BJ (cell line): ENCODE measurements at regions not wholly inside any gene's neighbourhood (a gene's known extent, or its start where the extent isn't known, plus 50 kb on each side); places are given as distances from the start of the nearest gene placed in this dataset.

Experiments
- CTCF ChIA-PET: fragments of 350-600 bp; formaldehyde crosslinking; extraction: SDS; loops from one replicate; lab custom pipeline; 2021; ENCODE audit warnings: antibody characterized with exemption, inconsistent platforms; lab: Yijun Ruan, JAX
- POLR2A ChIA-PET: fragments of 300-600 bp; sonication (Branson Sonifier 250); formaldehyde crosslinking; extraction: SDS; loops from one replicate; lab custom pipeline; 2021; ENCODE audit warnings: antibody characterized with exemption; lab: Charles Lee
- DNase-seq: peaks from one replicate; pipeline ENCODE4 v3.0.0-alpha.2; 2011; ENCODE audit warnings: low read depth
- H3K27me3 ChIP-seq: 2 replicates; pipeline ENCODE4 v1.6.0; 2011; ENCODE audit warnings: low read length; ENCODE audit not compliant: control insufficient read depth, insufficient read depth
- H3K36me3 ChIP-seq: 2 replicates; pipeline ENCODE4 v1.5.1; 2011; ENCODE audit warnings: low read length; ENCODE audit not compliant: control insufficient read depth, insufficient read depth
- H3K4me3 ChIP-seq: 2 replicates; pipeline ENCODE4 v1.5.1; 2011; ENCODE audit warnings: low read depth, mild to moderate bottlenecking, control low read depth, low read length
- TF ChIP-seq, protein P1 (sequence below): IDR thresholded peaks from 2 replicates; pipeline ENCODE4 v1.5.1; 2011; ENCODE audit warnings: low read depth, mild to moderate bottlenecking, control low read depth, inconsistent platforms, low read length, moderate library complexity; ENCODE audit not compliant: insufficient read depth

DNA sequence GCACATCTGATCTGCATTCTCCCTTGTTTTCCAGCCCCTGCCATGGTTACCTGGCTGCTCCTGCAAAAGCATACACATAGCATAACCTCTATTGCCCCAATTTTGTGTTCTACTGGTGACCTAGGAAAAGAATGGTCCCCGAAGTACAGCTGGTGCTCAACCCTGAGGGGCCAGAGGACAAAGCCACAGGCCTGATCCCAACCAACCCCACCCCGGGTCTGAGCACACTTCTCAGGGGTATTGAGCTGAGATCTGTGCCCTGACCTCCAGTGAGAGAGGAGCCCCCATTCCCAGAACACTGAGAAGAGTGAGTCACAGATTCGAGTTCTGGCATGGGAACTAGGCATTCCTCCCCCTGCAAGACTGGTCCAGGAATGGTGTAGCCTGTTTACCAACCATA lies 465.5 kb upstream of the ACTRT1 start:
- Histone ChIP-seq H3K4me3 (no peak overlapping the region), H3K36me3 (no peaks in the 10 kb centered on the region), H3K27me3 (no peaks in the 10 kb centered on the region)
- POLR2A ChIA-PET = no interaction called here
- TF ChIP-seq, protein P1, sequence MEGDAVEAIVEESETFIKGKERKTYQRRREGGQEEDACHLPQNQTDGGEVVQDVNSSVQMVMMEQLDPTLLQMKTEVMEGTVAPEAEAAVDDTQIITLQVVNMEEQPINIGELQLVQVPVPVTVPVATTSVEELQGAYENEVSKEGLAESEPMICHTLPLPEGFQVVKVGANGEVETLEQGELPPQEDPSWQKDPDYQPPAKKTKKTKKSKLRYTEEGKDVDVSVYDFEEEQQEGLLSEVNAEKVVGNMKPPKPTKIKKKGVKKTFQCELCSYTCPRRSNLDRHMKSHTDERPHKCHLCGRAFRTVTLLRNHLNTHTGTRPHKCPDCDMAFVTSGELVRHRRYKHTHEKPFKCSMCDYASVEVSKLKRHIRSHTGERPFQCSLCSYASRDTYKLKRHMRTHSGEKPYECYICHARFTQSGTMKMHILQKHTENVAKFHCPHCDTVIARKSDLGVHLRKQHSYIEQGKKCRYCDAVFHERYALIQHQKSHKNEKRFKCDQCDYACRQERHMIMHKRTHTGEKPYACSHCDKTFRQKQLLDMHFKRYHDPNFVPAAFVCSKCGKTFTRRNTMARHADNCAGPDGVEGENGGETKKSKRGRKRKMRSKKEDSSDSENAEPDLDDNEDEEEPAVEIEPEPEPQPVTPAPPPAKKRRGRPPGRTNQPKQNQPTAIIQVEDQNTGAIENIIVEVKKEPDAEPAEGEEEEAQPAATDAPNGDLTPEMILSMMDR = no peak
- DNase-seq = no peak
- CTCF ChIA-PET = no interaction called here

DNA sequence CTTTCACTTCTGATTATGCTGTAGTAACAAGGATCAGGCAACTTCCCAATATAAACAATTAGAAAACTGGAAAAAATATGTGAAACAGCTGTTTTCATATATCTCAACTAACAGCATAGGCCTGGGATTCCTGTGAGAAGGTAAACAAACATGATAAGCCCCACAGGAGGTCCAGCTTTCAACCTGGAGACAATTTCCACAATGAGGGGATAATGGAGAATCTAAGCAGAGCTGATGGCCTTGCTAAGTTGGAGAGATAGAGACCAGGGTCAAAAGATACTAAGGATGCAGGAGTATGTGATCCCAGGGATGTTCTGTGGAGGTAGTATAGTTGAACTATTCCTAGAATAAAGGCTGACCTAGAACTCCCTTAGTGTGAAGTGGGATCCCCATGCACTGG lies 452.3 kb upstream of the ACTRT1 start:
- no peaks in the 10 kb centered on the region for H3K27me3 ChIP-seq
- H3K36me3 ChIP-seq = no peaks in the 10 kb centered on the region
- DNase-seq = no peak
- no peak overlapping the region for H3K4me3 ChIP-seq
- CTCF ChIA-PET = no interaction called here
- TF ChIP-seq, protein P1 = no peak
- POLR2A ChIA-PET = no interaction called here

DNA sequence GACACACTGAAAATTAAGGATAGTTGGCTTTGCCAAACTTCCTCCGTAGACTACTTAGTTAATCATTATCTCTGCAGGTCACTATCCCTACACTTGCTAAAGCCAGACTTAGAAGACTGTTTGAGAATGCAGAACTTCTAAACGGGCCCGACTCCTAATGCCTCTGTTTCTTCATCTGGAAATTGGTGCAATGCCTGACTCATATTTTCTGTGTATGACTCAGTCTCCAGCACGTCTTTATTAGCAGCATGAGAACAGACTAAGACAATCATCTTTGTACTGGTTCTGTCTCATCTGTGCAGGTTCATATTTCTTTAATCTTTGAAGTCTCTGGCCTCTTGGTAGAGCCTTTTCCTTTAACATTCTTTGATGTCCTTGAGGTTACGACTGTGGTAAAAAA lies 411.9 kb upstream of the ACTRT1 start:
- CTCF ChIA-PET = no interaction called here
- DNase-seq = no peak

DNA sequence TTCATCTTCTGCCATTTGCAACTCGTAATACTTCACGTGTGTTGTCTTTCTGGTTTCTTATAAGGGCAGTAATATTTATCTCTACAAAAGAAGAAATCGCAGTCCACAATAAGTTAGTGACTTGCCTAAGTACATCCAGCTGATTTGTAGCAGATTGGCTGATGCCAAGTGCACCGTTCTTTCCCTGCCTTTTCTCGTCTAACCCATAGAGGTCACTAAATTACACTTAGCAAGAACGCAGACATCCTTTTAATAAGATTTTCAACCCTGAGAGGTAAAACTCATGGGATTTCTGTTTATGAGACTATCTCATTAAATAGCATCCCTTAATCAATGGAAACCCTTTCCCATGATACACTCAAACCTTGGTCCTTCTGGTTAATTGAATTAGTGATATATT lies 408.6 kb upstream of the ACTRT1 start:
- CTCF ChIA-PET = no interaction called here

More for the DNA sequence above, 411.9 kb upstream of the ACTRT1 start:
- Histone ChIP-seq H3K4me3 (no peak overlapping the region), H3K27me3 (no peaks in the 10 kb centered on the region), H3K36me3 (no peaks in the 10 kb centered on the region)
- POLR2A ChIA-PET = no interaction called here
- TF ChIP-seq, protein P1 = no peak

DNA sequence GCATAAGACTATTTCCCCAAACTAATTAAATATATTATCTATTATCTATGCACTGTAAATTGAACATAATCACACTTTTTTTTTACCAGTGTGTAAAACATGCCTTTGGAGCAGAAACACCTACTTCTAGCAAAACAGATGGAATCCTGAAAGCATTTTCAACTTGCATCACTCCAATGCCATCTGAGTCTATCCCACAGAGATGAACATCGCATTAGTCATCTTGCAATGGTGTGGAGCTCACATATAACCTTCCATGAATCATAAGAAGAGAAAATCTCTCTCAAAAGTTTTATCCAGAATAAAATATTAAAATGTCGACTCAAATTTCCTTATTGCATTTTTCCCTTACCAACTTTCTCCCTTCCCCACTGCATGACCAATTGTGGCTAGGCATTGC lies 406.7 kb upstream of the ACTRT1 start:
- TF ChIP-seq, protein P1 = no peak
- no peak overlapping the region for H3K4me3 ChIP-seq
- ChIA-PET POLR2A (no interaction called here), CTCF (no interaction called here)
- DNase-seq = no peak
- no peaks in the 10 kb centered on the region for H3K36me3 ChIP-seq
- no peaks in the 10 kb centered on the region for H3K27me3 ChIP-seq

More for the DNA sequence above, 408.6 kb upstream of the ACTRT1 start:
- Histone ChIP-seq H3K27me3 (no peaks in the 10 kb centered on the region), H3K36me3 (no peaks in the 10 kb centered on the region), H3K4me3 (no peak overlapping the region)
- POLR2A ChIA-PET = no interaction called here
- DNase-seq = no peak
- TF ChIP-seq, protein P1 = no peak
